ENCODE measurements at regions not wholly inside any gene's neighbourhood (a gene's known extent, or its start where the extent isn't known, plus 50 kb on each side); places are given as distances from the start of the nearest gene placed in this dataset.

DNA sequence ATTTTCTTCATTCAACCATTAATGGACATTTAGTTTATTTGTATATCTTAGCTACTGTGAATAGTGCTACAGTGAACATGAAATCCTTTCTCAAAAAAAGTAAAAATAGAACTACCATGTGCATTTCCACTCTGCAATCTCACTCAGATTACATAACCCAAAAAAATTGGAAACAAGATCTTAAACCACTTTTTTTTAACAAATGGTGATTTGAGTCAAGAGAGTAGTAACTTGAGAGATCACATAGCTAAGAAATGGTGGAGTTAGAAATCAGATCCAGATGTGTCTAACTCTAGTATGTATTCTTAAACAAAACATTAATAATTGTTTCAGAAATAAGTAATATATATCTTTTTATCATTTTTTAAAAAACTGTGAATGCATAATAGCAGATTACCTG is 318.3 kb upstream of the SGCG start:
- TF ChIP-seq TFAP4 (CRISPR knock-in tag; IDR thresholded peaks at IDR 0.05; ENCODE audit: borderline replicate concordance) (no peak), ZNF511 (CRISPR knock-in tag; IDR thresholded peaks at IDR 0.05) (no peak), ZZZ3 (IDR thresholded peaks at IDR 0.05) (no peak), POLR2AphosphoS5 (IDR thresholded peaks at IDR 0.05; ENCODE audit: control insufficient read depth, insufficient read depth, low read depth, low read length) (no peak), ZNF263 (CRISPR knock-in tag; IDR thresholded peaks at IDR 0.05; ENCODE audit: borderline replicate concordance) (no peak), SNAPC5 (CRISPR knock-in tag; IDR thresholded peaks at IDR 0.05) (no peak), POLR2A (conservative IDR thresholded peaks at IDR 0.05) (no peak)
- TF ChIP-seq, protein P1, sequence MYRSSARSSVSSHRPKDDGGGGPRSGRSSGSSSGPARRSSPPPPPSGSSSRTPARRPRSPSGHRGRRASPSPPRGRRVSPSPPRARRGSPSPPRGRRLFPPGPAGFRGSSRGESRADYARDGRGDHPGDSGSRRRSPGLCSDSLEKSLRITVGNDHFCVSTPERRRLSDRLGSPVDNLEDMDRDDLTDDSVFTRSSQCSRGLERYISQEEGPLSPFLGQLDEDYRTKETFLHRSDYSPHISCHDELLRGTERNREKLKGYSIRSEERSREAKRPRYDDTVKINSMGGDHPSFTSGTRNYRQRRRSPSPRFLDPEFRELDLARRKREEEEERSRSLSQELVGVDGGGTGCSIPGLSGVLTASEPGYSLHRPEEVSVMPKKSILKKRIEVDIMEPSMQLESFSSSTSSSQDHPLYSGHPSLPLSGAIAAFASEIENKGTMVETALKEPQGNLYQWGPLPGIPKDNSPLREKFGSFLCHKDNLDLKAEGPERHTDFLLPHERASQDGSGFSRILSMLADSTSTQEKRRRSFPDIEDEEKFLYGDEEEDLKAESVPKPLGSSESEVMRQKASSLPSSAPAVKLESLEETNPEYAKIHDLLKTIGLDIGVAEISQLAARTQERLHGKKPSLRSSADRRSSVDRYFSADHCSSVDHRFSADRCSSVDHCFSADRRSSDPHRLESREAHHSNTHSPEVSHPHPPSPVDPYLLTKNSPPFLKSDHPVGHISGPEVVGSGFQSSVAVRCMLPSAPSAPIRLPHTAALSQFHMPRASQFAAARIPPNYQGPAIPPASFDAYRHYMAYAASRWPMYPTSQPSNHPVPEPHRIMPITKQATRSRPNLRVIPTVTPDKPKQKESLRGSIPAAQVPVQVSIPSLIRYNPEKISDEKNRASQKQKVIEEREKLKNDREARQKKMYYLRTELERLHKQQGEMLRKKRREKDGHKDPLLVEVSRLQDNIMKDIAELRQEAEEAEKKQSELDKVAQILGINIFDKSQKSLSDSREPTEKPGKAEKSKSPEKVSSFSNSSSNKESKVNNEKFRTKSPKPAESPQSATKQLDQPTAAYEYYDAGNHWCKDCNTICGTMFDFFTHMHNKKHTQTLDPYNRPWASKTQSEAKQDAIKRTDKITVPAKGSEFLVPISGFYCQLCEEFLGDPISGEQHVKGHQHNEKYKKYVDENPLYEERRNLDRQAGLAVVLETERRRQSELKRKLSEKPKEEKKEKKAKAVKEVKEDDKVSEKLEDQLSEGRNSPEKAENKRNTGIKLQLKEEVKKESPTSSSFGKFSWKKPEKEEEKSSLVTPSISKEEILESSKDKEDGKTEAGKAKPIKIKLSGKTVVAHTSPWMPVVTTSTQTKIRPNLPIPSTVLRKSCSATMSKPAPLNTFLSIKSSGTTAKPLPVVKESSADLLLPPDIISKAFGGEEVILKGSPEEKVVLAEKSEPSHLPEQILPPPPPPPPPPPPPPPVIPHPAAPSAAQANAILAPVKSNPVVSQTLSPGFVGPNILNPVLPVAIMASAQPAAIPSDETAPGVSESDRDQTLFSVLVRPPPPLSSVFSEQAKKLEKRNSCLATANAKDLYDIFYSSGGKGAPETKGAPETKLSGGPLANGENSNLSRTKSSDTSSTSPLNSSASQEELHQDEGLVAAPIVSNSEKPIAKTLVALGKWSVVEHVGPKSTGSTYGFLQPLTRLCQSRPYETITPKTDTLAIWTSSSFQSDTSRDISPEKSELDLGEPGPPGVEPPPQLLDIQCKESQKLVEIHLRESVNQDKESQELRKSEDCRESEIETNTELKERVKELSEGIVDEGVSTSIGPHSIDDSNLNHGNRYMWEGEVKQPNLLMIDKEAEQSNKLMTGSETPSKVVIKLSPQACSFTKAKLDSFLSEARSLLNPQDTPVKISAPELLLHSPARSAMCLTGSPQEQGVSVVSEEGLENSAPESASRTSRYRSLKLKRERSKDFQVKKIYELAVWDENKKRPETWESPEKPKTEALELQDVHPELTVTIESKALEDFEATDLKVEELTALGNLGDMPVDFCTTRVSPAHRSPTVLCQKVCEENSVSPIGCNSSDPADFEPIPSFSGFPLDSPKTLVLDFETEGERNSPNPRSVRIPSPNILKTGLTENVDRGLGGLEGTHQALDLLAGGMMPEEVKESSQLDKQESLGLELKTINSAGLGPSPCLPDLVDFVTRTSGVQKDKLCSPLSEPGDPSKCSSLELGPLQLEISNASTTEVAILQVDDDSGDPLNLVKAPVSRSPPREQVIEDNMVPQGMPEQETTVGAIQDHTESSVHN (IDR thresholded peaks at IDR 0.05; ENCODE audit: borderline replicate concordance in 1 of 2, low read depth in 1 of 2) = no peak
